ENCODE measurements at regions not wholly inside any gene's neighbourhood (a gene's known extent, or its start where the extent isn't known, plus 50 kb on each side); places are given as distances from the start of the nearest gene placed in this dataset.

DNA sequence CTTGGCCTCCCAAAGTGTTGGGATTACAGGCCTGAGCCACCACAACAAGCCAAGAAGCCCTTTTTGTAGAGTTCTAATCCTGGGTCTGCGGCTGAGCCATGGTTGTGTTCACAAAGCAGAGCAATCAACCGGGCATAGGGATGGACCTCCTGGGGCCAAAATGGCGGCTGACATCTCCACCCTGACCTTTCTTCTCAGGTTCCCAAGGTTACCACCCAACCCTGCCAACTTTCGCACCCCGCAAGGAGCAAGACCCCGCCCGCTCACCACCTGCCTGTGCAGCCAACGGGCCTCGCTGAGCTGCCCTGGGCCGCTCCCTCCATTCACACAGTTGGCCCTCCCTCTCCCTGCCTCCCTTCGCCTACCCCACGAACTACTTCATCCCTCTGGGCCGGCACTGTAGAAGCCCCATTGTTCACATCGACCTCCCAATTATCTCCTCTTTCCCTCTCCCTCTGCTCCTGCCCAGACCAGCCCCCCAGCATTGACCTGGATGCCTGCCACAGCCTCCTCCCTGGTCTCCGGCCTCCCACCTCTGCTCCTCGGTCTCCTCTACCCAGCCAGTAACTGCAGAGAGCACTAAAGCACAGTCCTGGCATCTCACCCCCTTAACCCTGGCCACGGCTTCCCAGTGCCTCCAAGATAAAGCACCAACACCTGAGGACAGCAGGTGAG, 62.0 kb upstream of the TFRC start:
- Histone ChIP-seq H3K4me1 (ENCODE audit: insufficient read depth, low read length, poor library complexity, severe bottlenecking) (no peaks in the 10 kb centered on the region), H4K20me1 (ENCODE audit: insufficient read depth, low read length) (no peaks in the 10 kb centered on the region), H3K9me2 (ENCODE audit: insufficient read depth, low read length) (no peaks in the 10 kb centered on the region), H3K36me3 (ENCODE audit: insufficient read depth, low read length) (no peaks in the 10 kb centered on the region), H3K4me3 (ENCODE audit: low read depth, low read length, poor library complexity, severe bottlenecking) (no peak overlapping the region), H3K4me2 (ENCODE audit: low read length) (no peak overlapping the region), H3K9me3 (ENCODE audit: low read length) (no peaks in the 10 kb centered on the region), H3K27ac (ENCODE audit: low read depth, low read length, poor library complexity, severe bottlenecking) (no peak overlapping the region), H2AFZ (ENCODE audit: low read length) (no peak overlapping the region), H3K79me2 (ENCODE audit: insufficient read depth, low read depth, low read length) (no peaks in the 10 kb centered on the region)
- no peak for DNase-seq (ENCODE audit: low spot score)
- intact Hi-C loops (cut with micrococcal nuclease; ENCODE audit: unreplicated experiment), result no loop called here
- POLR2A ChIA-PET, result no interaction called here
- no TSS peak for BruUV-seq (replicated peaks)
- CTCF ChIA-PET (ENCODE audit: unreplicated experiment), result no interaction called here
- TF ChIP-seq EZH2phosphoT487 (IDR thresholded peaks at IDR 0.05; ENCODE audit: borderline replicate concordance, low read depth, low read length), result no peak
- TF ChIP-seq, protein P1, sequence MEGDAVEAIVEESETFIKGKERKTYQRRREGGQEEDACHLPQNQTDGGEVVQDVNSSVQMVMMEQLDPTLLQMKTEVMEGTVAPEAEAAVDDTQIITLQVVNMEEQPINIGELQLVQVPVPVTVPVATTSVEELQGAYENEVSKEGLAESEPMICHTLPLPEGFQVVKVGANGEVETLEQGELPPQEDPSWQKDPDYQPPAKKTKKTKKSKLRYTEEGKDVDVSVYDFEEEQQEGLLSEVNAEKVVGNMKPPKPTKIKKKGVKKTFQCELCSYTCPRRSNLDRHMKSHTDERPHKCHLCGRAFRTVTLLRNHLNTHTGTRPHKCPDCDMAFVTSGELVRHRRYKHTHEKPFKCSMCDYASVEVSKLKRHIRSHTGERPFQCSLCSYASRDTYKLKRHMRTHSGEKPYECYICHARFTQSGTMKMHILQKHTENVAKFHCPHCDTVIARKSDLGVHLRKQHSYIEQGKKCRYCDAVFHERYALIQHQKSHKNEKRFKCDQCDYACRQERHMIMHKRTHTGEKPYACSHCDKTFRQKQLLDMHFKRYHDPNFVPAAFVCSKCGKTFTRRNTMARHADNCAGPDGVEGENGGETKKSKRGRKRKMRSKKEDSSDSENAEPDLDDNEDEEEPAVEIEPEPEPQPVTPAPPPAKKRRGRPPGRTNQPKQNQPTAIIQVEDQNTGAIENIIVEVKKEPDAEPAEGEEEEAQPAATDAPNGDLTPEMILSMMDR (conservative IDR thresholded peaks at IDR 0.05; ENCODE audit: low read length), result no peak

DNA sequence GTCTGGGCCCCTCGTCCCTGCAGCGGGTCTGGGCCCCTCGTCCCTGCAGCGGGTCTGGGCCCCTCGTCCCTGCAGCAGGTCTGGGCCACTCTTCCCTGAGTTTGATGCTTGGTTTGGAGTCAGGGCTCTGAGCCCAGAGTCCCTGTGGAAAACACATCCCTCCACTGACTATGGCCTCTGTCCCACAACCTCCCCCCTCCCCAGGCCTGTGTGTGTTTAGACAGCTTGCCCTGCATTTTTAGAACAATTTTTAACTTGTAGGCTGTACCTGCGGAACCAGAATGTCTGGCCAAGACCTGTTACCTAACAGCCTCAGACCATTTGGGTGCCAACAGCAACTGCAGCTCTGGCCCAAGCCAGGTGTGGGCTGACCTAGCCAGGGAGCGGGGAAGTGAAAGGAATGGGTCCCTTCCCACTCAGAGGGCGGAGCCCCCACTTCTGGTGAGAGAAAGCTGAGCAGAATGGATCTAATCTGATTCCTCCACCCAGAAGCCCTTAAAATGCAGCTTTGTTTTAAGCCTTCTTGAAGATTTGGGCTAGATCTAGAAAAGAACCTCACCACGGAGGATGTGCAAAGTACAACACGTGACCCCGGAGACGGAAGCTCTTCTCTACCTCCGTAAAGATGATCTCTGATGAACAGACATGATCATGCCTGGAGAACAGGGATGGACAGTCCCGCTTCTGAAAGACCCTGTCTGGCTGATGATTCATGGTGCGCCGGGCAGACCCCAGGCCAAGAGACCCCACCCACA, 60.5 kb upstream of the TFRC start:
- Histone ChIP-seq H3K36me3 (ENCODE audit: insufficient read depth, low read length) (no peaks in the 10 kb centered on the region), H3K79me2 (ENCODE audit: insufficient read depth, low read depth, low read length) (no peaks in the 10 kb centered on the region), H3K9me2 (ENCODE audit: insufficient read depth, low read length) (no peaks in the 10 kb centered on the region), H3K27ac (ENCODE audit: low read depth, low read length, poor library complexity, severe bottlenecking) (no peak overlapping the region), H2AFZ (ENCODE audit: low read length) (no peak overlapping the region), H3K4me1 (ENCODE audit: insufficient read depth, low read length, poor library complexity, severe bottlenecking) (no peaks in the 10 kb centered on the region), H3K4me3 (ENCODE audit: low read depth, low read length, poor library complexity, severe bottlenecking) (no peak overlapping the region), H3K4me2 (ENCODE audit: low read length) (no peak overlapping the region), H4K20me1 (ENCODE audit: insufficient read depth, low read length) (no peaks in the 10 kb centered on the region), H3K9me3 (ENCODE audit: low read length) (no peaks in the 10 kb centered on the region)
- TF ChIP-seq, protein P1 (conservative IDR thresholded peaks at IDR 0.05; ENCODE audit: low read length), result no peak
- TF ChIP-seq EZH2phosphoT487 (IDR thresholded peaks at IDR 0.05; ENCODE audit: borderline replicate concordance, low read depth, low read length), result no peak
- CTCF ChIA-PET (ENCODE audit: unreplicated experiment), result no interaction called here
- POLR2A ChIA-PET, result no interaction called here
- DNase-seq (ENCODE audit: low spot score), result no peak
- BruUV-seq (replicated peaks), result no TSS peak
- intact Hi-C loops (cut with micrococcal nuclease; ENCODE audit: unreplicated experiment), result no loop called here

DNA sequence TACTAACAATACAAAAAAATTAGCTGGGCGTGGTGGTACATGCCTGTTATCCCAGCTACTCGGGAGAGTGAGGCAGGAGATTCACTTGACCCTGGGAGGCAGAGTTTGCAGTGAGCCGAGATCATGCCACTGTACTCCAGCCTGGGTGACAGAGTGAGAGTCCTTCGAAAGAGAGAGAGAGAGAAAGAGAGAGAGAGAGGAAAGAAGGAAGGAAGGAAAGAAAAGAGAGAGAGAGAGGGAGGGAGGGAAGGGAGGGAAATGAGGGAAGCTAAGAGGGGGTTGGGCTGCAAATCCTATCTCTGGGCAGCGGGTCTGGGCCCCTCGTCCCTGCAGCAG, 59.9 kb upstream of the TFRC start:
- H3K9me2 ChIP-seq (ENCODE audit: insufficient read depth, low read length), result no peaks in the 10 kb centered on the region
- ChIA-PET CTCF (ENCODE audit: unreplicated experiment) (no interaction called here), POLR2A (no interaction called here)
- H3K79me2 ChIP-seq (ENCODE audit: insufficient read depth, low read depth, low read length), result no peaks in the 10 kb centered on the region
- no peak overlapping the region for H3K4me3 ChIP-seq (ENCODE audit: low read depth, low read length, poor library complexity, severe bottlenecking)
- no peak for DNase-seq (ENCODE audit: low spot score)
- H3K27ac ChIP-seq (ENCODE audit: low read depth, low read length, poor library complexity, severe bottlenecking), result no peak overlapping the region
- no peaks in the 10 kb centered on the region for H4K20me1 ChIP-seq (ENCODE audit: insufficient read depth, low read length)
- TF ChIP-seq, protein P1 (conservative IDR thresholded peaks at IDR 0.05; ENCODE audit: low read length), result no peak
- no peaks in the 10 kb centered on the region for H3K36me3 ChIP-seq (ENCODE audit: insufficient read depth, low read length)
- H3K4me1 ChIP-seq (ENCODE audit: insufficient read depth, low read length, poor library complexity, severe bottlenecking), result no peaks in the 10 kb centered on the region
- no peaks in the 10 kb centered on the region for H3K9me3 ChIP-seq (ENCODE audit: low read length)
- intact Hi-C loops (cut with micrococcal nuclease; ENCODE audit: unreplicated experiment), result no loop called here
- no peak overlapping the region for H2AFZ ChIP-seq (ENCODE audit: low read length)
- no TSS peak for BruUV-seq (replicated peaks)
- no peak overlapping the region for H3K4me2 ChIP-seq (ENCODE audit: low read length)
